DND-41 (cell line): ENCODE measurements at regions not wholly inside any gene's neighbourhood (a gene's known extent, or its start where the extent isn't known, plus 50 kb on each side); places are given as distances from the start of the nearest gene placed in this dataset.

Experiments used
- ATAC-seq: fragments of 200-7000 bp; cut with Tn5 transposase; 3 replicates; pipeline ENCODE4 v1.9.1; 2021; ENCODE audit warnings: low read depth; ENCODE audit not compliant: insufficient read depth
- DNase-seq: peaks from one replicate; pipeline ENCODE4 v3.0.0-alpha.2; 2020
- H2AFZ ChIP-seq: 2 replicates; pipeline ENCODE4 v1.6.0; 2012; ENCODE audit warnings: low read depth, low read length
- H3K27ac ChIP-seq: 2 replicates; pipeline ENCODE4 v1.5.1; 2012; ENCODE audit warnings: low read length, inconsistent platforms
- H3K27me3 ChIP-seq: fragments of 200-600 bp; sonication (generic); 2 replicates; pipeline ENCODE4 v1.6.0; 2012; ENCODE audit warnings: low read length, mild to moderate bottlenecking, inconsistent platforms; ENCODE audit not compliant: insufficient read depth, poor library complexity
- H3K36me3 ChIP-seq: 2 replicates; pipeline ENCODE4 v1.5.1; 2012; ENCODE audit warnings: low read length, inconsistent platforms; ENCODE audit not compliant: insufficient read depth
- H3K4me1 ChIP-seq: 2 replicates; pipeline ENCODE4 v1.5.1; 2012; ENCODE audit warnings: mild to moderate bottlenecking, low read length; ENCODE audit not compliant: insufficient read depth
- H3K4me2 ChIP-seq: 2 replicates; pipeline ENCODE4 v1.6.0; 2012; ENCODE audit warnings: mild to moderate bottlenecking, moderate library complexity, low read length, inconsistent platforms; ENCODE audit not compliant: insufficient read depth
- H3K4me3 ChIP-seq, 2 experiments: fragments of 200-600 bp in 1 of 2; shearing (Covaris generic) in 1 of 2; 2 replicates each; pipeline ENCODE4 v1.5.1; 2012 to 2016; ENCODE audit warnings: inconsistent platforms in 2 of 2, low read length in 2 of 2, mild to moderate bottlenecking in 2 of 2, low read depth in 1 of 2, moderate library complexity in 1 of 2
- H3K79me2 ChIP-seq: 2 replicates; pipeline ENCODE4 v1.6.0; 2012; ENCODE audit warnings: low read length, inconsistent platforms; ENCODE audit not compliant: insufficient read depth
- H3K9ac ChIP-seq: 2 replicates; pipeline ENCODE4 v1.6.0; 2012; ENCODE audit warnings: low read depth, mild to moderate bottlenecking, inconsistent platforms, low read length, moderate library complexity
- H3K9me3 ChIP-seq: 2 replicates; pipeline ENCODE4 v1.5.1; 2012; ENCODE audit warnings: low read length, moderate library complexity, mild to moderate bottlenecking, inconsistent platforms; ENCODE audit not compliant: insufficient read depth, severe bottlenecking
- H4K20me1 ChIP-seq: 2 replicates; pipeline ENCODE4 v1.6.0; 2012; ENCODE audit warnings: low read length; ENCODE audit not compliant: insufficient read depth
- EZH2 ChIP-seq: IDR thresholded peaks from 3 replicates; pipeline ENCODE4 v1.6.1; 2012; ENCODE audit warnings: borderline replicate concordance, low read depth, mild to moderate bottlenecking, moderate library complexity, low read length, inconsistent platforms; ENCODE audit not compliant: severe bottlenecking
- TF ChIP-seq, protein P1 (sequence below): IDR thresholded peaks from 2 replicates; pipeline ENCODE4 v1.5.1; 2012; ENCODE audit warnings: borderline replicate concordance, low read length, moderate library complexity, mild to moderate bottlenecking; ENCODE audit not compliant: poor library complexity, severe bottlenecking; ENCODE audit errors: extremely low read depth

DNA sequence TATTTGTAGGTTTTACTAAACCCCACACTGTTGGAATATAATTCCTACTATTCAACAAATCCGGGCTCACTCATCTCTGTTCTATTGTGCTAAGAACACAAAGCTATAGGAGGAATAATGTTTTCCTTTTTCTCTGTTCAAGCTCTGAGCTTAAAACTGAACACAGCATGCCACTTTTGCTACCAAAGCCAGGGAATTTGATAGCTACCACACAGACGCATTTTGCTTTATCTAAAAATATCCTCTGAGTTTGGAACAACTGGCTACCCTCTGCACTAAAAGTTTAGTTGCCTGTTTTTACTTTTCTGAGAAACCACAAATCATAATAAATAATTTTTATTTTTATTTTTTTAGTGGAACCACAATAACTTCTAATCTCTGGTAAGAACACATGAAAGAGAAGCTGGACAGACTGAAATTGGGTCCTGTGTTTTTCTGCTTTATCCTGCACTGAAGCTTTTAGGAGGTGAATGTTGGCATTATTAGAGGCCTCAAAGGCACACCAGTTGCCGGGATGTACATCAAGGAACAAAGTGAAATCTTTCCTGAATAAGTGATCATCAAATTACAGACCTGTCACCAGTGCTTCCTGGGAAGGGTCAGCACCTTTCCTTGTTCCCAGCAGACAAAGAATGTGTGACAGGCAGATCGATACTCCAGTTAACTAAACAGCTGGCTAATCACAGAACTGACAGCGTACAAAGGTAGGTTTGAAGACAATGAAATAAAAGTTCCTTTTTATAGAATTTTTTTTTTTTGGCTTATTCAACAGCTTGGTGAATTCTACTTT, 523.2 kb upstream of the TENM4 start:
- Histone ChIP-seq H3K4me3 (no peak overlapping the region), H3K4me2 (no peak overlapping the region), H3K27ac (no peak overlapping the region), H3K9me3 (peaks cover 4% of the 10 kb centered on the region), H3K27me3 (no peaks in the 10 kb centered on the region), H3K4me1 (no peaks in the 10 kb centered on the region), H3K36me3 (no peaks in the 10 kb centered on the region), H3K79me2 (no peaks in the 10 kb centered on the region), H3K9ac (no peak overlapping the region), H2AFZ (no peak overlapping the region), H4K20me1 (no peaks in the 10 kb centered on the region)
- TF ChIP-seq, protein P1, sequence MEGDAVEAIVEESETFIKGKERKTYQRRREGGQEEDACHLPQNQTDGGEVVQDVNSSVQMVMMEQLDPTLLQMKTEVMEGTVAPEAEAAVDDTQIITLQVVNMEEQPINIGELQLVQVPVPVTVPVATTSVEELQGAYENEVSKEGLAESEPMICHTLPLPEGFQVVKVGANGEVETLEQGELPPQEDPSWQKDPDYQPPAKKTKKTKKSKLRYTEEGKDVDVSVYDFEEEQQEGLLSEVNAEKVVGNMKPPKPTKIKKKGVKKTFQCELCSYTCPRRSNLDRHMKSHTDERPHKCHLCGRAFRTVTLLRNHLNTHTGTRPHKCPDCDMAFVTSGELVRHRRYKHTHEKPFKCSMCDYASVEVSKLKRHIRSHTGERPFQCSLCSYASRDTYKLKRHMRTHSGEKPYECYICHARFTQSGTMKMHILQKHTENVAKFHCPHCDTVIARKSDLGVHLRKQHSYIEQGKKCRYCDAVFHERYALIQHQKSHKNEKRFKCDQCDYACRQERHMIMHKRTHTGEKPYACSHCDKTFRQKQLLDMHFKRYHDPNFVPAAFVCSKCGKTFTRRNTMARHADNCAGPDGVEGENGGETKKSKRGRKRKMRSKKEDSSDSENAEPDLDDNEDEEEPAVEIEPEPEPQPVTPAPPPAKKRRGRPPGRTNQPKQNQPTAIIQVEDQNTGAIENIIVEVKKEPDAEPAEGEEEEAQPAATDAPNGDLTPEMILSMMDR, result no peak
- no peak for TF ChIP-seq EZH2
- DNase-seq (no peak), ATAC-seq (no peak)

DNA sequence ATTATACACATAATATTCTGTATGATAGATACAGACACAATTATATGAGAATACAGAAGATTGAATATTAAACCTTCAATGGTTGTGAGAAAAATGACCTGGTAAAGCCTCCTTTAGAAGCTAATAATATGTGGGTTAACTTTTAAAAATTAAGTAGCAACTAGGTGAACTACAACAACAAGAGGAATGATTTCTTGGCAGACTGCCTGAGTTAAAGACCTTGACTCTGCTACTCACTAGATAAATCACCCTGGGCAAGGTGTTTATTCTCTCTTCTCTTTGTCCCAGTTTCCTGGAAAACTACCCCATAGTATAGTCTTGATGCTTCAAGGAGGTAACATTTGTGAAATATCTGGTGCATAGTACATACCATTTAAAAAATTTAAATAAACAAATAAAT, 519.6 kb upstream of the TENM4 start:
- Histone ChIP-seq H3K4me2 (no peak overlapping the region), H3K9me3 (peaks cover 9% of the 10 kb centered on the region), H4K20me1 (no peaks in the 10 kb centered on the region), H3K36me3 (no peaks in the 10 kb centered on the region), H3K4me1 (no peaks in the 10 kb centered on the region), H3K9ac (no peak overlapping the region), H3K27ac (no peak overlapping the region), H3K4me3 (no peak overlapping the region), H2AFZ (no peak overlapping the region), H3K79me2 (no peaks in the 10 kb centered on the region), H3K27me3 (no peaks in the 10 kb centered on the region)
- DNase-seq (no peak), ATAC-seq (no peak)
- TF ChIP-seq EZH2, result no peak
- TF ChIP-seq, protein P1, result no peak

DNA sequence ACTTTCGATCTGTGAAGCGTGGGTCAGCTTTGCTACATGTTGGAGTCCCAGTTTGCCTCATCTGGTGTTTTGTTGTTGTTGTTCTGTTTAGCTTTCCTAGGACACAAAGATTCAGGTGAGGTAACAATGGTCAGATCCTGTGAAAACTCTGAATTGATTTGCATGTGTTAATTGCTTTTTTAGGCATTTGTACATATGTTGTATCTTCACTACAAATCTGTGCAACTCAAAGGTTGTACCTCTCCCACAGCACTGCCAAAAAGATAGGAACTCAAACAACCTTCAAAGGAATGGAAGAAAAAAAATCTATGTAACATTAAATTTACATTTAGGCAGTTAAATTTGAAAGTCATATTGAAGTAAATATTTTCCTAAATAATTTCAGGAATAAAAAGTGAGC, 518.5 kb upstream of the TENM4 start:
- H3K4me1 ChIP-seq, result no peaks in the 10 kb centered on the region
- no peak overlapping the region for H2AFZ ChIP-seq
- no peak overlapping the region for H3K27ac ChIP-seq
- H3K27me3 ChIP-seq, result no peaks in the 10 kb centered on the region
- ATAC-seq, result no peak
- no peak overlapping the region for H3K9ac ChIP-seq
- no peaks in the 10 kb centered on the region for H4K20me1 ChIP-seq
- peaks cover 9% of the 10 kb centered on the region for H3K9me3 ChIP-seq
- H3K4me2 ChIP-seq, result no peak overlapping the region
- no peaks in the 10 kb centered on the region for H3K79me2 ChIP-seq
- DNase-seq, result no peak
- no peak overlapping the region for H3K4me3 ChIP-seq
- no peaks in the 10 kb centered on the region for H3K36me3 ChIP-seq
- TF ChIP-seq EZH2, result no peak
- TF ChIP-seq, protein P1, result no peak

DNA sequence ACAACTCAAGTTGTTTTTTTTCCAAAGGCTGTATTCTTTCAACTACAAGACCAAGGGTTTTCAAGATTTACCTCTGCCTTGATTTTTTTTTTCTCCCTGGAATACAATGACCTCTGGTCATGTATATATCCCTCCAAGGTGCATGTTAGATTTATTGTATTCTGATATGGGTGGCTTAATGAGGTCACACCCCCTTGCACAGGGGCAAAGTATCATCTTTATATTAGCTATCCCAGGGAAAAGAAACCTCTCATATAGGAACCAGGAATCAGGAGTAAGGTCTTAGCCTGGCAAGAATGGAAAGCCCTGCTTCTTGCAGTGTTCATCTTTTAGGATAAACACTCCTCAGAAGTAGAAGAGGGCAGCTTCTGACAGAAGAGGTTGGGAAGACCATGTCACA, 516.9 kb upstream of the TENM4 start:
- no peak for TF ChIP-seq EZH2
- TF ChIP-seq, protein P1, result no peak
- DNase-seq (no peak), ATAC-seq (no peak)
- H2AFZ ChIP-seq, result no peak overlapping the region
- H3K36me3 ChIP-seq, result no peaks in the 10 kb centered on the region
- no peaks in the 10 kb centered on the region for H3K27me3 ChIP-seq
- H3K27ac ChIP-seq, result no peak overlapping the region
- H3K79me2 ChIP-seq, result no peaks in the 10 kb centered on the region
- H3K4me1 ChIP-seq, result no peaks in the 10 kb centered on the region
- no peak overlapping the region for H3K9ac ChIP-seq
- H3K9me3 ChIP-seq, result peaks cover 9% of the 10 kb centered on the region
- no peak overlapping the region for H3K4me2 ChIP-seq
- H3K4me3 ChIP-seq, result no peak overlapping the region
- no peaks in the 10 kb centered on the region for H4K20me1 ChIP-seq
